A673 (cell line): ENCODE measurements at regions not wholly inside any gene's neighbourhood (a gene's known extent, or its start where the extent isn't known, plus 50 kb on each side); places are given as distances from the start of the nearest gene placed in this dataset.
A peak's percentile ranks its signal among the peaks of the same experiment; 100 is the strongest.

Experiments used
- BruUV-seq: library from RNA; stranded (reverse); fragments of 400-500 nt; replicated peaks from 2 replicates; lab custom pipeline; 2021; lab: Mats Ljungman, UMichigan
- CTCF ChIA-PET: fragments of 300-600 bp; sonication (Branson Sonifier 250); formaldehyde crosslinking; loops from one replicate; lab custom pipeline; 2022; ENCODE audit warnings: antibody characterized with exemption; lab: Charles Lee
- POLR2A ChIA-PET: fragments of 300-600 bp; sonication (Branson Sonifier 250); formaldehyde crosslinking; loops from one replicate; lab custom pipeline; 2022; ENCODE audit warnings: antibody characterized with exemption; ENCODE audit not compliant: low non-redundant PET; lab: Charles Lee
- DNase-seq: peaks from one replicate; pipeline ENCODE4 v3.0.0-alpha.2; 2015; ENCODE audit warnings: low spot score
- H3K27ac ChIP-seq: fragments of 200-600 bp; sonication (generic); 2 replicates; pipeline ENCODE4 v1.5.1; 2016; ENCODE audit warnings: mixed run types, low read depth, mild to moderate bottlenecking, mixed read lengths, antibody characterized with exemption, low read length; ENCODE audit not compliant: poor library complexity, severe bottlenecking
- H3K27me3 ChIP-seq: fragments of 200-600 bp; sonication (generic); replicated peaks from 2 replicates; pipeline ENCODE4 v1.6.1; 2017; ENCODE audit warnings: mixed run types, low read depth, mild to moderate bottlenecking, mixed read lengths, antibody characterized with exemption, low read length; ENCODE audit not compliant: insufficient read depth, poor library complexity
- H3K36me3 ChIP-seq: fragments of 200-600 bp; sonication (generic); 2 replicates; pipeline ENCODE4 v1.6.1; 2016; ENCODE audit warnings: mixed run types, mild to moderate bottlenecking, mixed read lengths, antibody characterized with exemption, low read length; ENCODE audit not compliant: insufficient read depth, poor library complexity, severe bottlenecking
- H3K4me1 ChIP-seq: fragments of 200-600 bp; sonication (generic); 2 replicates; pipeline ENCODE4 v1.6.1; 2017; ENCODE audit warnings: mixed run types, mild to moderate bottlenecking, mixed read lengths, antibody characterized with exemption, low read length; ENCODE audit not compliant: insufficient read depth, poor library complexity, severe bottlenecking
- H3K4me3 ChIP-seq: fragments of 200-600 bp; sonication (generic); 2 replicates; pipeline ENCODE4 v1.5.1; 2016; ENCODE audit warnings: low read depth, mixed run types, mild to moderate bottlenecking, mixed read lengths, low read length; ENCODE audit not compliant: poor library complexity, severe bottlenecking
- H3K9me3 ChIP-seq: fragments of 200-600 bp; sonication (generic); 2 replicates; pipeline ENCODE4 v1.6.1; 2016; ENCODE audit warnings: mixed run types, low read depth, mild to moderate bottlenecking, mixed read lengths, antibody characterized with exemption, low read length; ENCODE audit not compliant: poor library complexity, severe bottlenecking
- CTCF ChIP-seq: fragments of 300-800, 200-600 bp; sonication (generic); conservative IDR thresholded peaks from 2 replicates; pipeline ENCODE4 v1.5.1; 2017; ENCODE audit warnings: low read depth, mild to moderate bottlenecking, antibody characterized with exemption, low read length, moderate library complexity, mixed read lengths
- EZH2 ChIP-seq: fragments of 200-600 bp; sonication (generic); IDR thresholded peaks from 2 replicates; pipeline ENCODE4 v1.6.1; 2017; ENCODE audit warnings: borderline replicate concordance, low read depth, mild to moderate bottlenecking, mixed read lengths, antibody characterized with exemption, low read length; ENCODE audit not compliant: poor library complexity, severe bottlenecking
- intact Hi-C: fragments of 100-400 bp; cut with micrococcal nuclease; formaldehyde crosslinking; loops from one replicate; pipeline ENCODE4 v1.10.0; 2022; ENCODE audit not compliant: unreplicated experiment

- intact Hi-C loops, result no loop called here
Measured at GRCh38 chr11:29119707-29120618, 896.9 kb downstream of the KCNA4 start.

GRCh38 chr11:29119116-29119515 is 897.7 kb downstream of the KCNA4 start:
- Histone ChIP-seq H3K4me3 (no peak overlapping the region), H3K4me1 (peaks cover 18% of the 10 kb centered on the region), H3K36me3 (no peaks in the 10 kb centered on the region), H3K9me3 (no peaks in the 10 kb centered on the region), H3K27me3 (no peaks in the 10 kb centered on the region), H3K27ac (peak overlapping the region; percentile 26)
- ChIA-PET CTCF (interaction anchor here (0.5 kb wide), 1 partner anchor 452 kb away, joined by 3 read pairs; no protein-coding TSS in a partner anchor), POLR2A (no interaction called here)
- peak; percentile 67 for DNase-seq
- TF ChIP-seq CTCF (no peak), EZH2 (no peak)
- no TSS peak for BruUV-seq
- intact Hi-C loops, result no loop called here

More at GRCh38 chr11:29119707-29120618, 896.9 kb downstream of the KCNA4 start:
- no peak for TF ChIP-seq CTCF
- TF ChIP-seq EZH2, result no peak
- ChIA-PET CTCF (interaction anchor here (0.5 kb wide), 1 partner anchor 453 kb away, joined by 3 read pairs; no protein-coding TSS in a partner anchor), POLR2A (no interaction called here)
- no peaks in the 10 kb centered on the region for H3K36me3 ChIP-seq
- H3K27ac ChIP-seq, result peak overlapping the region; percentile 26
- H3K4me3 ChIP-seq, result peak overlapping the region; percentile 1
- BruUV-seq, result no TSS peak
- H3K9me3 ChIP-seq, result no peaks in the 10 kb centered on the region
- DNase-seq, result peak; percentile 91
- peaks cover 18% of the 10 kb centered on the region for H3K4me1 ChIP-seq
- no peaks in the 10 kb centered on the region for H3K27me3 ChIP-seq

GRCh38 chr11:29100967-29101366 is 915.9 kb downstream of the KCNA4 start:
- Histone ChIP-seq H3K27me3 (no peaks in the 10 kb centered on the region), H3K27ac (no peak overlapping the region), H3K4me3 (no peak overlapping the region), H3K36me3 (no peaks in the 10 kb centered on the region), H3K4me1 (no peaks in the 10 kb centered on the region), H3K9me3 (peaks cover 14% of the 10 kb centered on the region)
- no peak for TF ChIP-seq CTCF
- TF ChIP-seq EZH2, result no peak
- DNase-seq, result no peak
- CTCF ChIA-PET, result no interaction called here
- no TSS peak for BruUV-seq
- POLR2A ChIA-PET, result no interaction called here
- intact Hi-C loops, result no loop called here
